ENCODE measurements at regions not wholly inside any gene's neighbourhood (a gene's known extent, or its start where the extent isn't known, plus 50 kb on each side); places are given as distances from the start of the nearest gene placed in this dataset.

DNA sequence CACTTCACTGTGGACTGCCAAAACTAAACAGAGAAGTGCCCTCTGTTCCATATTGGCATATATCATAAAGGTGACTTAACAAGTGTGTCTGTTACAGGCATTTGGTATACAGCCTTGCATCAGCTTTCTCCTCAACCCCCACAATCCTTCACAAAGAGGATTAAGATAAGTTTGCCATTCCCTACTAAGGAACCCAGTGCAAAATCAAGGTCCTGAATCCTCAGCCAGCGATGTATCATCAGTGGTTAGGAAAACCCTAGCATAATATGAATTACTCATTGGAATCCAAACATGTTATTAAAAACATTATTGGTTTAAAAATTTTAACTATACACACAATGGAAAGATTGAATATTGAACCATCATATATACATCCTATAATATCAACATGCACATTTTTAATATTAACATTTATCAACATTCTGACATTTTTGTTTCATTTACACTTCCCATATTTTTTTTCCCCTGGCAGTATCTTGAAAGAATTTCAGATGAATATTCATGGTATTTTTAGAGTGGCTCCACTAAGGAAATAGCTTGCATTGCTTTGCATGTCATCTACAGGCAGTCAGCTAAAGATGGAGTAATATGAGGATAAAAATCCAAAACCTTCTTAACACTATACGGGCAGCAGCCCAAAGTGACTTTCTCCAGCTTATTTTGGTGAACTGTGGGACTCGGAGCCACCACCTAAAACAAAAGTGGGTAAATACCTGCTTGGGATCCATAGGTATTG is 215.6 kb upstream of the CHRM2 start:
- Histone ChIP-seq H4K20me1 (ENCODE audit: insufficient read depth, low read length) (no peaks in the 10 kb centered on the region), H3K9me3 (ENCODE audit: low read length) (no peaks in the 10 kb centered on the region; the same call in 1 of the 2 replicates), H3K36me3 (ENCODE audit: insufficient read depth, low read length) (no peaks in the 10 kb centered on the region), H3K27me3 (ENCODE audit: insufficient read depth, low read length) (no peaks in the 10 kb centered on the region), H3K9me2 (ENCODE audit: low read depth, low read length) (no peaks in the 10 kb centered on the region), H3K4me2 (ENCODE audit: low read length) (no peak overlapping the region), H3K9ac (ENCODE audit: low read length) (no peak overlapping the region), H3F3A (ENCODE audit: insufficient read depth, low read length) (no peaks in the 10 kb centered on the region), H3K4me1 (ENCODE audit: insufficient read depth, low read length, severe bottlenecking) (no peaks in the 10 kb centered on the region), H3K27ac (ENCODE audit: low read depth, low read length, poor library complexity, severe bottlenecking) (no peak overlapping the region), H3K4me3 (ENCODE audit: low read depth, low read length, poor library complexity, severe bottlenecking) (no peak overlapping the region), H2AFZ (ENCODE audit: low read length) (no peak overlapping the region), H3K79me2 (ENCODE audit: insufficient read depth, low read length) (no peaks in the 10 kb centered on the region)
- TF ChIP-seq, protein P1, sequence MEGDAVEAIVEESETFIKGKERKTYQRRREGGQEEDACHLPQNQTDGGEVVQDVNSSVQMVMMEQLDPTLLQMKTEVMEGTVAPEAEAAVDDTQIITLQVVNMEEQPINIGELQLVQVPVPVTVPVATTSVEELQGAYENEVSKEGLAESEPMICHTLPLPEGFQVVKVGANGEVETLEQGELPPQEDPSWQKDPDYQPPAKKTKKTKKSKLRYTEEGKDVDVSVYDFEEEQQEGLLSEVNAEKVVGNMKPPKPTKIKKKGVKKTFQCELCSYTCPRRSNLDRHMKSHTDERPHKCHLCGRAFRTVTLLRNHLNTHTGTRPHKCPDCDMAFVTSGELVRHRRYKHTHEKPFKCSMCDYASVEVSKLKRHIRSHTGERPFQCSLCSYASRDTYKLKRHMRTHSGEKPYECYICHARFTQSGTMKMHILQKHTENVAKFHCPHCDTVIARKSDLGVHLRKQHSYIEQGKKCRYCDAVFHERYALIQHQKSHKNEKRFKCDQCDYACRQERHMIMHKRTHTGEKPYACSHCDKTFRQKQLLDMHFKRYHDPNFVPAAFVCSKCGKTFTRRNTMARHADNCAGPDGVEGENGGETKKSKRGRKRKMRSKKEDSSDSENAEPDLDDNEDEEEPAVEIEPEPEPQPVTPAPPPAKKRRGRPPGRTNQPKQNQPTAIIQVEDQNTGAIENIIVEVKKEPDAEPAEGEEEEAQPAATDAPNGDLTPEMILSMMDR (IDR thresholded peaks at IDR 0.05; ENCODE audit: low read length) = no peak
- no peak for TF ChIP-seq EZH2 (IDR thresholded peaks at IDR 0.05; ENCODE audit: borderline replicate concordance, low read length)

DNA sequence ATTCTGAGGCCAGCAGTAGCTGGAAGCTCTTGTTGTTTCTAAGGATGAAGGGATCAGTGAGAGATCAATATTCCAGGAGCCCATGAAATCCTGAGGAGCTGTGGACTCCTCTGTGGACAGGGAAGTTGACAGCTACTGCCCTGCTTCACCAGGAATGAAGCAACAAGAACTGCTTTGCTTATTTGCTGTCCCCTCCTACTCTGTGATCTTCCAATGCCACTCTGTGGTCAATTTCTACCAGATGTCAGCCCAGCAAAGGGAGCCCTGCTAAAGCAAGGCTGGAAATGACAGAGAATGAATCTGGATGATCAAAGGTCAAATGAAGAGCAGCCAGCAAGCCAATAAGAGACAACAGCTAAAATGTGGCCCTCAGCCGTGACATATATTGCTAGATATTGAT is 227.5 kb upstream of the CHRM2 start:
- TF ChIP-seq EZH2 (IDR thresholded peaks at IDR 0.05; ENCODE audit: borderline replicate concordance, low read length) = no peak
- TF ChIP-seq, protein P1 (IDR thresholded peaks at IDR 0.05; ENCODE audit: low read length) = no peak
- Histone ChIP-seq H3K4me1 (ENCODE audit: insufficient read depth, low read length, severe bottlenecking) (no peaks in the 10 kb centered on the region), H2AFZ (ENCODE audit: low read length) (no peak overlapping the region), H3K4me3 (ENCODE audit: low read depth, low read length, poor library complexity, severe bottlenecking) (no peak overlapping the region), H3K9me2 (ENCODE audit: low read depth, low read length) (no peaks in the 10 kb centered on the region; the same call in 1 of the 2 replicates), H3K9me3 (ENCODE audit: low read length) (no peaks in the 10 kb centered on the region), H3F3A (ENCODE audit: insufficient read depth, low read length) (no peaks in the 10 kb centered on the region), H3K79me2 (ENCODE audit: insufficient read depth, low read length) (no peaks in the 10 kb centered on the region), H3K27me3 (ENCODE audit: insufficient read depth, low read length) (0 out of 2 replicates have a peak, but pooled peaks cover 5% of the 10 kb centered on the region), H3K4me2 (ENCODE audit: low read length) (no peak overlapping the region), H3K36me3 (ENCODE audit: insufficient read depth, low read length) (no peaks in the 10 kb centered on the region), H3K9ac (ENCODE audit: low read length) (no peak overlapping the region), H4K20me1 (ENCODE audit: insufficient read depth, low read length) (no peaks in the 10 kb centered on the region), H3K27ac (ENCODE audit: low read depth, low read length, poor library complexity, severe bottlenecking) (no peak overlapping the region)

DNA sequence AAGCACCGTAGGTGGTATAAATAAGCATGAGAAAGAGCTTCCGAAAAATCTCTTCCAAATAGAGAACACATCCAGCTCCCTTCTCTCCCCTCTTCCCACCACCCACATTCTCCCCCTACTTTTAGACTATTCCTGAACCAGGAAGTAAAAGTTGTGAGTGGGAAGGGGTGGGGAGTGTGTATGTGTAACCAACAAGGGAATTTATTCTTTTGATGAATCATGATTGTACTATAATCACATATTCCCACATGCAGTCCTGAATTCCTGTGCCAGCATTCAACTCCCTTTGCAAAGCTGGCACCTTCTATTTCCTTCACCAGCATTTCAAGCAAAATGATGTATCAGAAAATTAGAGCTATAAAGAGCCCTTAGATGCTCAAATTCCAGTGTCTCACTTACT is 230.6 kb upstream of the CHRM2 start:
- Histone ChIP-seq H3K4me1 (ENCODE audit: insufficient read depth, low read length, severe bottlenecking) (no peaks in the 10 kb centered on the region), H3K4me3 (ENCODE audit: low read depth, low read length, poor library complexity, severe bottlenecking) (no peak overlapping the region), H4K20me1 (ENCODE audit: insufficient read depth, low read length) (no peaks in the 10 kb centered on the region), H3K4me2 (ENCODE audit: low read length) (no peak overlapping the region), H3K9ac (ENCODE audit: low read length) (no peak overlapping the region), H2AFZ (ENCODE audit: low read length) (no peak overlapping the region), H3K27me3 (ENCODE audit: insufficient read depth, low read length) (0 out of 2 replicates have a peak, but pooled peaks cover 5% of the 10 kb centered on the region), H3K9me2 (ENCODE audit: low read depth, low read length) (no peaks in the 10 kb centered on the region; the same call in none of the 2 replicates), H3F3A (ENCODE audit: insufficient read depth, low read length) (no peaks in the 10 kb centered on the region), H3K36me3 (ENCODE audit: insufficient read depth, low read length) (no peaks in the 10 kb centered on the region), H3K79me2 (ENCODE audit: insufficient read depth, low read length) (no peaks in the 10 kb centered on the region), H3K9me3 (ENCODE audit: low read length) (no peaks in the 10 kb centered on the region), H3K27ac (ENCODE audit: low read depth, low read length, poor library complexity, severe bottlenecking) (no peak overlapping the region)
- TF ChIP-seq, protein P1 (IDR thresholded peaks at IDR 0.05; ENCODE audit: low read length) = no peak
- no peak for TF ChIP-seq EZH2 (IDR thresholded peaks at IDR 0.05; ENCODE audit: borderline replicate concordance, low read length)

Measured in OCI-LY1 (cell line).